Loucy (cell line): ENCODE measurements at regions not wholly inside any gene's neighbourhood (a gene's known extent, or its start where the extent isn't known, plus 50 kb on each side); places are given as distances from the start of the nearest gene placed in this dataset.

Source experiments
- CTCF ChIP-seq: fragments of 200-600 bp; sonication (generic); conservative IDR thresholded peaks from 2 replicates; pipeline ENCODE4 v1.5.1; 2014; ENCODE audit warnings: mild to moderate bottlenecking, antibody characterized with exemption, low read length
- EZH2phosphoT487 ChIP-seq: fragments of 200-600 bp; IDR thresholded peaks from 2 replicates; pipeline ENCODE4 v1.6.1; 2018; ENCODE audit warnings: antibody characterized with exemption, mild to moderate bottlenecking, moderate library complexity, borderline replicate concordance

- TF ChIP-seq CTCF (no peak), EZH2phosphoT487 (no peak)
Observed at GRCh38 chr1:88330201-88330600, 353.9 kb upstream of the PKN2 start.
